ENCODE measurements at regions not wholly inside any gene's neighbourhood (a gene's known extent, or its start where the extent isn't known, plus 50 kb on each side); places are given as distances from the start of the nearest gene placed in this dataset.

- Histone ChIP-seq H3K27ac (ENCODE audit: low read depth, low read length) (no peak overlapping the region), H3K9ac (ENCODE audit: low read length) (no peak overlapping the region), H3K36me3 (ENCODE audit: low read length) (no peaks in the 10 kb centered on the region), H2AFZ (ENCODE audit: low read depth, low read length, severe bottlenecking) (no peak overlapping the region), H3K4me2 (ENCODE audit: low read depth, low read length, poor library complexity, severe bottlenecking) (no peak overlapping the region), H3K79me2 (ENCODE audit: insufficient read depth, low read length) (no peaks in the 10 kb centered on the region), H4K20me1 (ENCODE audit: low read depth, low read length) (no peaks in the 10 kb centered on the region), H3K4me3 (ENCODE audit: insufficient read depth, low read length, poor library complexity, severe bottlenecking) (no peak overlapping the region), H3K9me2 (replicated peaks; ENCODE audit: insufficient read depth, low read length) (no peaks in the 10 kb centered on the region), H3F3A (ENCODE audit: insufficient read depth) (no peaks in the 10 kb centered on the region), H3K9me3 (ENCODE audit: insufficient read depth, low read length) (no peaks in the 10 kb centered on the region), H3K27me3 (ENCODE audit: low read length) (no peaks in the 10 kb centered on the region)
- TF ChIP-seq CTCF (IDR thresholded peaks at IDR 0.05; ENCODE audit: insufficient read depth, low read length, poor library complexity, severe bottlenecking) (no peak), EZH2phosphoT487 (conservative IDR thresholded peaks at IDR 0.05; ENCODE audit: low read length) (no peak)
Measured at GRCh38 chr6:14639983-14640599, 522.5 kb downstream of the CD83 start.

GRCh38 chr6:14640631-14641030 is 523.1 kb downstream of the CD83 start:
- H3K4me3 ChIP-seq (ENCODE audit: insufficient read depth, low read length, poor library complexity, severe bottlenecking): no peak overlapping the region
- TF ChIP-seq CTCF (IDR thresholded peaks at IDR 0.05; ENCODE audit: insufficient read depth, low read length, poor library complexity, severe bottlenecking) (no peak), EZH2phosphoT487 (conservative IDR thresholded peaks at IDR 0.05; ENCODE audit: low read length) (no peak)
- H3K9me2 ChIP-seq (replicated peaks; ENCODE audit: insufficient read depth, low read length): no peaks in the 10 kb centered on the region
- no peaks in the 10 kb centered on the region for H4K20me1 ChIP-seq (ENCODE audit: low read depth, low read length)
- H3K4me2 ChIP-seq (ENCODE audit: low read depth, low read length, poor library complexity, severe bottlenecking): no peak overlapping the region
- H3K79me2 ChIP-seq (ENCODE audit: insufficient read depth, low read length): no peaks in the 10 kb centered on the region
- H3K36me3 ChIP-seq (ENCODE audit: low read length): no peaks in the 10 kb centered on the region
- H3F3A ChIP-seq (ENCODE audit: insufficient read depth): no peaks in the 10 kb centered on the region
- H3K27me3 ChIP-seq (ENCODE audit: low read length): no peaks in the 10 kb centered on the region
- no peak overlapping the region for H2AFZ ChIP-seq (ENCODE audit: low read depth, low read length, severe bottlenecking)
- H3K9ac ChIP-seq (ENCODE audit: low read length): no peak overlapping the region
- H3K9me3 ChIP-seq (ENCODE audit: insufficient read depth, low read length): no peaks in the 10 kb centered on the region
- H3K27ac ChIP-seq (ENCODE audit: low read depth, low read length): no peak overlapping the region

GRCh38 chr6:14641423-14642135 is 524.0 kb downstream of the CD83 start:
- no peaks in the 10 kb centered on the region for H3F3A ChIP-seq (ENCODE audit: insufficient read depth)
- no peaks in the 10 kb centered on the region for H3K36me3 ChIP-seq (ENCODE audit: low read length)
- no peaks in the 10 kb centered on the region for H3K9me2 ChIP-seq (replicated peaks; ENCODE audit: insufficient read depth, low read length)
- TF ChIP-seq EZH2phosphoT487 (conservative IDR thresholded peaks at IDR 0.05; ENCODE audit: low read length) (no peak), CTCF (IDR thresholded peaks at IDR 0.05; ENCODE audit: insufficient read depth, low read length, poor library complexity, severe bottlenecking) (no peak)
- H2AFZ ChIP-seq (ENCODE audit: low read depth, low read length, severe bottlenecking): no peak overlapping the region
- no peaks in the 10 kb centered on the region for H4K20me1 ChIP-seq (ENCODE audit: low read depth, low read length)
- H3K79me2 ChIP-seq (ENCODE audit: insufficient read depth, low read length): no peaks in the 10 kb centered on the region
- no peak overlapping the region for H3K9ac ChIP-seq (ENCODE audit: low read length)
- H3K4me3 ChIP-seq (ENCODE audit: insufficient read depth, low read length, poor library complexity, severe bottlenecking): no peak overlapping the region
- H3K9me3 ChIP-seq (ENCODE audit: insufficient read depth, low read length): no peaks in the 10 kb centered on the region
- H3K4me2 ChIP-seq (ENCODE audit: low read depth, low read length, poor library complexity, severe bottlenecking): no peak overlapping the region
- H3K27ac ChIP-seq (ENCODE audit: low read depth, low read length): no peak overlapping the region
- no peaks in the 10 kb centered on the region for H3K27me3 ChIP-seq (ENCODE audit: low read length)
